ENCODE measurements at regions not wholly inside any gene's neighbourhood (a gene's known extent, or its start where the extent isn't known, plus 50 kb on each side); places are given as distances from the start of the nearest gene placed in this dataset.

- no peaks in the 10 kb centered on the region for H3K36me3 Mint-ChIP-seq (ENCODE audit: unreplicated experiment)
Measured at GRCh38 chr6:102517506-102517905, 1124.0 kb downstream of the GRIK2 start.

DNA sequence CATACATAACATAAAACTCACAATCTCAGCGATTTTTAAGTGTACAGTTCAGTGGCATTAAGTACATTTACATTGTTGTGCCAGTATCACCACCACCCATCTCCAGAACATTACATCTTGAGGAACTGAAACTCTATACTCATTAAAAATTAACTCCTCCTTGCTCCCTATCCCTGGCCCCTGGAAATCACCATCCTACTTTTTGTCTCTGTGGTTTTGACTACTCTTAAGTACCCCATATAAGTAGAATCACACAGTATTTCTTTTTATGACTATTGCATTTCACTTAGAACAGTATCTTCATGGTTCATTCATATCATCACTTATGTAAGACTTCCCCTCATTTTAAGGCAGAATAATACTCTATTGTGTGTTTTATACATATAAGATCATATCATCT, 1108.1 kb downstream of the GRIK2 start:
- no peak for DNase-seq
- TF ChIP-seq CTCF (IDR thresholded peaks at IDR 0.05; ENCODE audit: partially characterized antibody, unreplicated experiment), result no peak
- Mint-ChIP-seq H3K9me3 (ENCODE audit: unreplicated experiment) (peaks cover 7% of the 10 kb centered on the region), H3K4me1 (ENCODE audit: low read depth, unreplicated experiment) (no peaks in the 10 kb centered on the region), H3K36me3 (ENCODE audit: unreplicated experiment) (peaks cover 6% of the 10 kb centered on the region), H3K27ac (ENCODE audit: unreplicated experiment) (no peak overlapping the region), H3K27me3 (ENCODE audit: unreplicated experiment) (peaks cover 3% of the 10 kb centered on the region), H3K4me3 (ENCODE audit: unreplicated experiment) (no peak overlapping the region)

More at GRCh38 chr6:102517506-102517905, 1124.0 kb downstream of the GRIK2 start:
- H3K27ac Mint-ChIP-seq (ENCODE audit: unreplicated experiment), result no peak overlapping the region
- no peak for TF ChIP-seq CTCF (IDR thresholded peaks at IDR 0.05; ENCODE audit: partially characterized antibody, unreplicated experiment)
- peaks cover 2% of the 10 kb centered on the region for H3K9me3 Mint-ChIP-seq (ENCODE audit: unreplicated experiment)
- H3K4me1 Mint-ChIP-seq (ENCODE audit: low read depth, unreplicated experiment), result peaks cover 16% of the 10 kb centered on the region
- DNase-seq, result no peak
- H3K27me3 Mint-ChIP-seq (ENCODE audit: unreplicated experiment), result no peaks in the 10 kb centered on the region
- H3K4me3 Mint-ChIP-seq (ENCODE audit: unreplicated experiment), result no peak overlapping the region

DNA sequence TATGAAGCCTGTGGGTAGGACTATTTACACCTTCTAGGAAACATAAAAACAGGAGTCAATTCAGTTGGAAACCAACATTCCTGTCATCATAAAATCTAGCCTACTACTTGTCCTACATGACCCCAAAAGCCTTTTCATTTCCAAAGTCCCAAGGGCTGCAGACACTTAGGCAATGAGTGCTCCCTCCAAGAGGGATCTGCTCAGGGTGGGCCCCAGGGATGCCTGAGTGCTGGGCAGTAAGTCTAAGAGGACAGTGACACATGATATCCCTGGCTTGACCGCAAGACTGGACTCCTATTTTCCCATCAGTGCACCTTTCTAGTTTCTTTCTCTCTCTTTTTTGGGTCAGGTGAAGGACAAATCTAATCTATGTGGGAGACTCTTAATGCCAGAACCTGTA, 1101.3 kb downstream of the GRIK2 start:
- Mint-ChIP-seq H3K4me1 (ENCODE audit: low read depth, unreplicated experiment) (peaks cover 7% of the 10 kb centered on the region), H3K9me3 (ENCODE audit: unreplicated experiment) (peaks cover 7% of the 10 kb centered on the region), H3K36me3 (ENCODE audit: unreplicated experiment) (no peaks in the 10 kb centered on the region), H3K27ac (ENCODE audit: unreplicated experiment) (no peak overlapping the region), H3K27me3 (ENCODE audit: unreplicated experiment) (no peaks in the 10 kb centered on the region), H3K4me3 (ENCODE audit: unreplicated experiment) (no peak overlapping the region)
- TF ChIP-seq CTCF (IDR thresholded peaks at IDR 0.05; ENCODE audit: partially characterized antibody, unreplicated experiment), result no peak
- DNase-seq, result no peak

- Mint-ChIP-seq H3K27me3 (ENCODE audit: unreplicated experiment) (no peaks in the 10 kb centered on the region), H3K4me1 (ENCODE audit: low read depth, unreplicated experiment) (peaks cover 7% of the 10 kb centered on the region), H3K27ac (ENCODE audit: unreplicated experiment) (no peak overlapping the region), H3K36me3 (ENCODE audit: unreplicated experiment) (no peaks in the 10 kb centered on the region), H3K9me3 (ENCODE audit: unreplicated experiment) (peaks cover 5% of the 10 kb centered on the region), H3K4me3 (ENCODE audit: unreplicated experiment) (no peak overlapping the region)
- no peak for TF ChIP-seq CTCF (IDR thresholded peaks at IDR 0.05; ENCODE audit: partially characterized antibody, unreplicated experiment)
- no peak for DNase-seq
Measured at GRCh38 chr6:102493485-102493884, 1100.0 kb downstream of the GRIK2 start.

GRCh38 chr6:102488729-102489128, 1095.2 kb downstream of the GRIK2 start:
- TF ChIP-seq CTCF (IDR thresholded peaks at IDR 0.05; ENCODE audit: partially characterized antibody, unreplicated experiment), result no peak
- no peak overlapping the region for H3K4me3 Mint-ChIP-seq (ENCODE audit: unreplicated experiment)

More at GRCh38 chr6:102488729-102489128, 1095.2 kb downstream of the GRIK2 start:
- H3K27ac Mint-ChIP-seq (ENCODE audit: unreplicated experiment), result no peak overlapping the region
- no peaks in the 10 kb centered on the region for H3K9me3 Mint-ChIP-seq (ENCODE audit: unreplicated experiment)
- H3K27me3 Mint-ChIP-seq (ENCODE audit: unreplicated experiment), result peaks cover 3% of the 10 kb centered on the region
- no peaks in the 10 kb centered on the region for H3K36me3 Mint-ChIP-seq (ENCODE audit: unreplicated experiment)
- DNase-seq, result no peak
- peaks cover 7% of the 10 kb centered on the region for H3K4me1 Mint-ChIP-seq (ENCODE audit: low read depth, unreplicated experiment)

All from glutamatergic neuron (in vitro differentiated cells).